ENCODE measurements at regions not wholly inside any gene's neighbourhood (a gene's known extent, or its start where the extent isn't known, plus 50 kb on each side); places are given as distances from the start of the nearest gene placed in this dataset.

GRCh38 chr4:126702747-126703146 is 930.0 kb upstream of the INTU start:
- TF ChIP-seq, protein P1, sequence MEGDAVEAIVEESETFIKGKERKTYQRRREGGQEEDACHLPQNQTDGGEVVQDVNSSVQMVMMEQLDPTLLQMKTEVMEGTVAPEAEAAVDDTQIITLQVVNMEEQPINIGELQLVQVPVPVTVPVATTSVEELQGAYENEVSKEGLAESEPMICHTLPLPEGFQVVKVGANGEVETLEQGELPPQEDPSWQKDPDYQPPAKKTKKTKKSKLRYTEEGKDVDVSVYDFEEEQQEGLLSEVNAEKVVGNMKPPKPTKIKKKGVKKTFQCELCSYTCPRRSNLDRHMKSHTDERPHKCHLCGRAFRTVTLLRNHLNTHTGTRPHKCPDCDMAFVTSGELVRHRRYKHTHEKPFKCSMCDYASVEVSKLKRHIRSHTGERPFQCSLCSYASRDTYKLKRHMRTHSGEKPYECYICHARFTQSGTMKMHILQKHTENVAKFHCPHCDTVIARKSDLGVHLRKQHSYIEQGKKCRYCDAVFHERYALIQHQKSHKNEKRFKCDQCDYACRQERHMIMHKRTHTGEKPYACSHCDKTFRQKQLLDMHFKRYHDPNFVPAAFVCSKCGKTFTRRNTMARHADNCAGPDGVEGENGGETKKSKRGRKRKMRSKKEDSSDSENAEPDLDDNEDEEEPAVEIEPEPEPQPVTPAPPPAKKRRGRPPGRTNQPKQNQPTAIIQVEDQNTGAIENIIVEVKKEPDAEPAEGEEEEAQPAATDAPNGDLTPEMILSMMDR (IDR thresholded peaks at IDR 0.05; ENCODE audit: extremely low read depth in 1 of 2, insufficient read depth in 1 of 2, low read depth in 1 of 2, low read length in 2 of 2): no peak
- no peak for TF ChIP-seq GATA2 (IDR thresholded peaks at IDR 0.05; ENCODE audit: insufficient read depth, insufficient read length, low read depth, low read length)
- TF ChIP-seq POLR2AphosphoS5 (IDR thresholded peaks at IDR 0.05; ENCODE audit: insufficient read depth, low read depth, low read length): no peak
- TF ChIP-seq POLR2A (IDR thresholded peaks at IDR 0.05; ENCODE audit: low read depth, low read length): no peak
- no peak for TF ChIP-seq EZH2 (IDR thresholded peaks at IDR 0.05; ENCODE audit: borderline replicate concordance, low read depth, low read length, severe bottlenecking)
- no peak for TF ChIP-seq MAX (IDR thresholded peaks at IDR 0.05; ENCODE audit: insufficient read depth, insufficient read length)
- no peak for TF ChIP-seq JUN (IDR thresholded peaks at IDR 0.05; ENCODE audit: borderline replicate concordance, insufficient read depth, insufficient read length, low read depth)
